ENCODE measurements at regions not wholly inside any gene's neighbourhood (a gene's known extent, or its start where the extent isn't known, plus 50 kb on each side); places are given as distances from the start of the nearest gene placed in this dataset.

DNA sequence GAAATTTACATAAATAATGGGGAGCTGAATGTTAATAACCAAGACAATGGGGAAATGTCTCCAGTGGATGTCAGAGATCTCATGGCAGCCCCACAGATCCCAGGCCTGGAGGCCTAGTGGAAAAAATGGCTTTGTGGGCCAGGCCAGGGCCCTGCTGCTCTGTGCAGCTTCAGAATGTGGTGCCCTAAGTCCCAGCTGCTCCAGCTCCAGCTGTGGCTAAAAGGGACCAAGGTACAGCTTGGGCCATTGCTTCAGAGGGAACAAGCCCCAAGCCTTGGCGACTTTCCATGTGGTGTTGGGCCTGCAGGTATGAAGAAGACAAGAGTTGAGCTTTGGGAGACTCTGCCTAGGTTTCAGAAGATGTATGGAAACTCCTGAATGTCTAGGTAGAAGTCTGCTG is 658.2 kb downstream of the NUP35 start:
- TF ChIP-seq CTCF (IDR thresholded peaks at IDR 0.05) = no peak
- TF ChIP-seq POLR2A (IDR thresholded peaks at IDR 0.05) = no peak

Measured in vagina (tissue), 2 donors.